Activated T-helper 17 cell treated with anti-CD3 and anti-CD28 coated beads, Interleukin-2, amount 50 U/mL, for 72 hours (primary cell): ENCODE measurements at regions not wholly inside any gene's neighbourhood (a gene's known extent, or its start where the extent isn't known, plus 50 kb on each side); places are given as distances from the start of the nearest gene placed in this dataset.

Experiments
- ATAC-seq: fragments of 150-1000 bp; cut with Tn5 transposase; replicated peaks from 2 replicates; pipeline ENCODE4 v1.10.0; 2021; ENCODE audit warnings: mild to moderate bottlenecking, moderate library complexity
- H3K27ac Mint-ChIP-seq: one replicate; pipeline ENCODE4 v1.8.0; 2022; ENCODE audit warnings: mixed read lengths
- H3K27me3 Mint-ChIP-seq: one replicate; pipeline ENCODE4 v1.8.0; 2022; ENCODE audit warnings: mixed read lengths
- H3K36me3 Mint-ChIP-seq: one replicate; pipeline ENCODE4 v1.8.0; 2022; ENCODE audit warnings: low read depth, mild to moderate bottlenecking, mixed read lengths
- H3K4me1 Mint-ChIP-seq: one replicate; pipeline ENCODE4 v1.8.0; 2022; ENCODE audit warnings: mixed read lengths
- H3K4me3 Mint-ChIP-seq: one replicate; pipeline ENCODE4 v1.8.0; 2022; ENCODE audit warnings: mild to moderate bottlenecking, mixed read lengths
- H3K9me3 Mint-ChIP-seq: one replicate; pipeline ENCODE4 v1.8.0; 2022; ENCODE audit warnings: mixed read lengths

- no peak for ATAC-seq
- Mint-ChIP-seq H3K36me3 (no peaks in the 10 kb centered on the region), H3K27me3 (peaks cover 19% of the 10 kb centered on the region), H3K9me3 (no peaks in the 10 kb centered on the region), H3K4me3 (no peak overlapping the region), H3K27ac (no peak overlapping the region), H3K4me1 (no peaks in the 10 kb centered on the region)
Measured at GRCh38 chr11:31877863-31878262, 66.7 kb upstream of the PAX6 start.

GRCh38 chr11:31877083-31877482 lies 66.0 kb upstream of the PAX6 start:
- Mint-ChIP-seq H3K36me3 (no peaks in the 10 kb centered on the region), H3K4me1 (no peaks in the 10 kb centered on the region), H3K9me3 (no peaks in the 10 kb centered on the region), H3K27me3 (peaks cover 27% of the 10 kb centered on the region), H3K27ac (no peak overlapping the region), H3K4me3 (no peak overlapping the region)
- ATAC-seq: no peak

- Mint-ChIP-seq H3K27ac (no peak overlapping the region), H3K36me3 (no peaks in the 10 kb centered on the region), H3K9me3 (no peaks in the 10 kb centered on the region), H3K4me1 (no peaks in the 10 kb centered on the region), H3K4me3 (no peak overlapping the region), H3K27me3 (peaks cover 30% of the 10 kb centered on the region)
- no peak for ATAC-seq
Measured at GRCh38 chr11:31875866-31876560, 64.9 kb upstream of the PAX6 start.

- Mint-ChIP-seq H3K9me3 (no peaks in the 10 kb centered on the region), H3K27me3 (peaks cover 29% of the 10 kb centered on the region), H3K4me1 (no peaks in the 10 kb centered on the region), H3K36me3 (no peaks in the 10 kb centered on the region), H3K27ac (no peak overlapping the region), H3K4me3 (no peak overlapping the region)
- ATAC-seq: no peak
Measured at GRCh38 chr11:31874631-31875191, 63.6 kb upstream of the PAX6 start.

GRCh38 chr11:31873124-31873523 lies 62.0 kb upstream of the PAX6 start:
- ATAC-seq: no peak
- H3K4me3 Mint-ChIP-seq: no peak overlapping the region
- H3K27ac Mint-ChIP-seq: no peak overlapping the region
- H3K27me3 Mint-ChIP-seq: peaks cover 33% of the 10 kb centered on the region
- H3K36me3 Mint-ChIP-seq: no peaks in the 10 kb centered on the region
- H3K4me1 Mint-ChIP-seq: no peaks in the 10 kb centered on the region
- no peaks in the 10 kb centered on the region for H3K9me3 Mint-ChIP-seq

- no peak overlapping the region for H3K27ac Mint-ChIP-seq
- H3K9me3 Mint-ChIP-seq: no peaks in the 10 kb centered on the region
- peaks cover 33% of the 10 kb centered on the region for H3K27me3 Mint-ChIP-seq
- H3K4me3 Mint-ChIP-seq: no peak overlapping the region
- no peaks in the 10 kb centered on the region for H3K4me1 Mint-ChIP-seq
- H3K36me3 Mint-ChIP-seq: no peaks in the 10 kb centered on the region
- no peak for ATAC-seq
Measured at GRCh38 chr11:31872076-31872443, 60.9 kb upstream of the PAX6 start.

- H3K9me3 Mint-ChIP-seq: no peaks in the 10 kb centered on the region
- H3K27ac Mint-ChIP-seq: no peak overlapping the region
- ATAC-seq: no peak
- no peak overlapping the region for H3K4me3 Mint-ChIP-seq
- no peaks in the 10 kb centered on the region for H3K4me1 Mint-ChIP-seq
- H3K27me3 Mint-ChIP-seq: peaks cover 37% of the 10 kb centered on the region
- no peaks in the 10 kb centered on the region for H3K36me3 Mint-ChIP-seq
Measured at GRCh38 chr11:31871310-31872075, 60.4 kb upstream of the PAX6 start.

GRCh38 chr11:31870609-31871309 lies 59.6 kb upstream of the PAX6 start:
- Mint-ChIP-seq H3K36me3 (no peaks in the 10 kb centered on the region), H3K27me3 (peaks cover 37% of the 10 kb centered on the region), H3K27ac (no peak overlapping the region), H3K9me3 (no peaks in the 10 kb centered on the region), H3K4me3 (no peak overlapping the region), H3K4me1 (no peaks in the 10 kb centered on the region)
- ATAC-seq: no peak

GRCh38 chr11:31869986-31870385 lies 58.9 kb upstream of the PAX6 start:
- no peak for ATAC-seq
- H3K27me3 Mint-ChIP-seq: peaks cover 40% of the 10 kb centered on the region

GRCh38 chr11:31865606-31866300 lies 54.6 kb upstream of the PAX6 start:
- ATAC-seq: no peak
- H3K4me1 Mint-ChIP-seq: no peaks in the 10 kb centered on the region

More at GRCh38 chr11:31869986-31870385, 58.9 kb upstream of the PAX6 start:
- no peak overlapping the region for H3K27ac Mint-ChIP-seq
- no peaks in the 10 kb centered on the region for H3K36me3 Mint-ChIP-seq
- no peak overlapping the region for H3K4me3 Mint-ChIP-seq
- no peaks in the 10 kb centered on the region for H3K9me3 Mint-ChIP-seq
- no peaks in the 10 kb centered on the region for H3K4me1 Mint-ChIP-seq

GRCh38 chr11:31863170-31863832 lies 52.2 kb upstream of the PAX6 start:
- no peaks in the 10 kb centered on the region for H3K9me3 Mint-ChIP-seq
- no peak overlapping the region for H3K27ac Mint-ChIP-seq
- peaks cover 51% of the 10 kb centered on the region for H3K27me3 Mint-ChIP-seq
- no peak for ATAC-seq
- no peaks in the 10 kb centered on the region for H3K4me1 Mint-ChIP-seq
- H3K4me3 Mint-ChIP-seq: no peak overlapping the region
- H3K36me3 Mint-ChIP-seq: no peaks in the 10 kb centered on the region

More at GRCh38 chr11:31865606-31866300, 54.6 kb upstream of the PAX6 start:
- Mint-ChIP-seq H3K27ac (no peak overlapping the region), H3K9me3 (no peaks in the 10 kb centered on the region), H3K36me3 (no peaks in the 10 kb centered on the region), H3K27me3 (peaks cover 48% of the 10 kb centered on the region), H3K4me3 (no peak overlapping the region)

GRCh38 chr11:31861011-31861410 lies 49.9 kb upstream of the PAX6 start:
- no peak for ATAC-seq
- Mint-ChIP-seq H3K4me3 (no peak overlapping the region), H3K27ac (no peak overlapping the region), H3K9me3 (no peaks in the 10 kb centered on the region), H3K4me1 (no peaks in the 10 kb centered on the region), H3K27me3 (peaks cover 50% of the 10 kb centered on the region), H3K36me3 (no peaks in the 10 kb centered on the region)
